Gastroesophageal sphincter (tissue), 4 donors: ENCODE measurements at regions not wholly inside any gene's neighbourhood (a gene's known extent, or its start where the extent isn't known, plus 50 kb on each side); places are given as distances from the start of the nearest gene placed in this dataset.

ENCODE experiments used
- ATAC-seq: fragments of 150-250 bp; one replicate; pipeline ENCODE4 v1.9.1; 2016; ENCODE audit warnings: mild to moderate bottlenecking, moderate library complexity
- H3K27ac ChIP-seq, 4 donors: fragments of 200-600 bp; sonication (generic) in 3 of 4; 1 replicate in 3 of 4; 2 replicates in 1 of 4; pipeline ENCODE4 v1.5.1; 2016 to 2019
- H3K27me3 ChIP-seq: fragments of 200-600 bp; sonication (generic); one replicate; pipeline ENCODE4 v1.5.1; 2019
- H3K36me3 ChIP-seq, 2 donors: fragments of 200-600 bp; sonication (generic); one replicate each; pipeline ENCODE4 v1.5.1; 2019; ENCODE audit warnings: control low read depth in 1 of 2
- H3K4me1 ChIP-seq, 3 donors: fragments of 200-600 bp; sonication (generic); 1 replicate in 2 of 3; 2 replicates in 1 of 3; pipeline ENCODE4 v1.5.1; 2016 to 2019; ENCODE audit warnings: control low read depth in 2 of 3
- H3K4me3 ChIP-seq, 2 donors: fragments of 200-600 bp; sonication (generic); one replicate each; pipeline ENCODE4 v1.5.1; 2019; ENCODE audit warnings: mild to moderate bottlenecking in 1 of 2, moderate library complexity in 1 of 2
- H3K9me3 ChIP-seq, 3 donors: fragments of 200-600 bp; sonication (generic); one replicate each; pipeline ENCODE4 v1.5.1; 2017 to 2019; ENCODE audit warnings: control low read depth in 2 of 3
- CTCF ChIP-seq, 4 experiments: fragments of 200-600 bp in 2 of 4; fragments of 450-650 bp in 2 of 4; sonication (generic) in 1 of 4; IDR thresholded peaks; one replicate each; pipeline ENCODE4 v1.5.1; 2017 to 2019; ENCODE audit warnings: antibody characterized with exemption in 4 of 4, mild to moderate bottlenecking in 2 of 4, moderate library complexity in 2 of 4
- EP300 ChIP-seq: sonication (generic); formaldehyde crosslinking; IDR thresholded peaks from one replicate; pipeline ENCODE4 v1.6.1; 2017; ENCODE audit warnings: antibody characterized with exemption, mild to moderate bottlenecking
- POLR2A ChIP-seq, 2 donors: fragments of 450-650 bp; IDR thresholded peaks; one replicate each; pipeline ENCODE4 v1.6.1; 2017; ENCODE audit warnings: antibody characterized with exemption in 2 of 2, mild to moderate bottlenecking in 2 of 2, moderate library complexity in 1 of 2
- POLR2AphosphoS5 ChIP-seq: sonication (generic); formaldehyde crosslinking; IDR thresholded peaks from one replicate; pipeline ENCODE4 v1.6.1; 2017; ENCODE audit warnings: antibody characterized with exemption
- WGBS, 2 donors: methylation state at CpG; one replicate each; pipeline ENCODE4 v1.1.5; 2018; ENCODE audit warnings: low coverage in 1 of 2; 5-methylcytosine and 5-hydroxymethylcytosine counted together

- Histone ChIP-seq H3K27me3 (no peaks in the 10 kb centered on the region), H3K27ac (no peak overlapping the region), H3K9me3 (peaks cover 0 to 1% (median 0%) of the 10 kb centered on the region in 3 donors), H3K4me1 (no peaks in the 10 kb centered on the region), H3K4me3 (no peak overlapping the region), H3K36me3 (no peaks in the 10 kb centered on the region)
- no peak for ATAC-seq
- 49 to 74% methylated on average over 2 to 3 of the region's 3 CpGs for WGBS, 2 donors
- no peak for TF ChIP-seq EP300
- no peak for TF ChIP-seq CTCF (IDR thresholded peaks at IDR 0.05)
These were observed 194.9 kb downstream of the SS18 start for GRCh38 chr18:25895518-25895917.

- no peak for ATAC-seq
- TF ChIP-seq EP300 = no peak
- TF ChIP-seq POLR2A (IDR thresholded peaks at IDR 0.05) = no peak
- TF ChIP-seq POLR2AphosphoS5 = no peak
- TF ChIP-seq CTCF (IDR thresholded peaks at IDR 0.05) = no peak
These were observed 204.1 kb downstream of the SS18 start for GRCh38 chr18:25886283-25886682.

GRCh38 chr18:25883091-25883490 lies 207.3 kb downstream of the SS18 start:
- Histone ChIP-seq H3K9me3 (no peaks in the 10 kb centered on the region), H3K36me3 (no peaks in the 10 kb centered on the region), H3K4me3 (no peak overlapping the region), H3K27me3 (no peaks in the 10 kb centered on the region), H3K27ac (no peak overlapping the region), H3K4me1 (no peaks in the 10 kb centered on the region)
- no peak for ATAC-seq
- WGBS, 2 donors = 56 to 66% methylated on average over 4 of the region's 4 CpGs
- TF ChIP-seq EP300 = no peak
- no peak for TF ChIP-seq POLR2A (IDR thresholded peaks at IDR 0.05)
- TF ChIP-seq POLR2AphosphoS5 = no peak
- no peak for TF ChIP-seq CTCF (IDR thresholded peaks at IDR 0.05)

More at GRCh38 chr18:25886283-25886682, 204.1 kb downstream of the SS18 start:
- H3K27ac ChIP-seq = no peak overlapping the region
- H3K4me3 ChIP-seq = no peak overlapping the region
- H3K4me1 ChIP-seq = no peaks in the 10 kb centered on the region
- no peaks in the 10 kb centered on the region for H3K9me3 ChIP-seq
- no peaks in the 10 kb centered on the region for H3K27me3 ChIP-seq
- no peaks in the 10 kb centered on the region for H3K36me3 ChIP-seq

- ATAC-seq = no peak
- Histone ChIP-seq H3K4me3 (no peak overlapping the region), H3K9me3 (no peaks in the 10 kb centered on the region), H3K27me3 (no peaks in the 10 kb centered on the region), H3K36me3 (no peaks in the 10 kb centered on the region), H3K4me1 (no peaks in the 10 kb centered on the region), H3K27ac (no peak overlapping the region)
- 90 to 95% methylated on average over 2 of the region's 2 CpGs for WGBS, 2 donors
- no peak for TF ChIP-seq POLR2AphosphoS5
- TF ChIP-seq EP300 = no peak
- TF ChIP-seq POLR2A (IDR thresholded peaks at IDR 0.05) = no peak
- TF ChIP-seq CTCF (IDR thresholded peaks at IDR 0.05) = no peak
These were observed 209.3 kb downstream of the SS18 start for GRCh38 chr18:25881149-25881548.

- H3K9me3 ChIP-seq = no peaks in the 10 kb centered on the region
- ATAC-seq = no peak
- 87 to 90% methylated on average over 3 of the region's 3 CpGs for WGBS, 2 donors
- no peaks in the 10 kb centered on the region for H3K27me3 ChIP-seq
- TF ChIP-seq POLR2A (IDR thresholded peaks at IDR 0.05) = no peak
- no peak for TF ChIP-seq POLR2AphosphoS5
- TF ChIP-seq EP300 = no peak
- no peak overlapping the region for H3K4me3 ChIP-seq
- no peaks in the 10 kb centered on the region for H3K36me3 ChIP-seq
- H3K4me1 ChIP-seq = no peaks in the 10 kb centered on the region
- H3K27ac ChIP-seq = no peak overlapping the region
These were observed 210.0 kb downstream of the SS18 start for GRCh38 chr18:25880441-25880840.
